M059J (cell line): ENCODE measurements at regions not wholly inside any gene's neighbourhood (a gene's known extent, or its start where the extent isn't known, plus 50 kb on each side); places are given as distances from the start of the nearest gene placed in this dataset.

Experiments used
- DNase-seq: peaks from one replicate; pipeline ENCODE4 v3.0.0-alpha.2; 2012; ENCODE audit warnings: low read depth

DNA sequence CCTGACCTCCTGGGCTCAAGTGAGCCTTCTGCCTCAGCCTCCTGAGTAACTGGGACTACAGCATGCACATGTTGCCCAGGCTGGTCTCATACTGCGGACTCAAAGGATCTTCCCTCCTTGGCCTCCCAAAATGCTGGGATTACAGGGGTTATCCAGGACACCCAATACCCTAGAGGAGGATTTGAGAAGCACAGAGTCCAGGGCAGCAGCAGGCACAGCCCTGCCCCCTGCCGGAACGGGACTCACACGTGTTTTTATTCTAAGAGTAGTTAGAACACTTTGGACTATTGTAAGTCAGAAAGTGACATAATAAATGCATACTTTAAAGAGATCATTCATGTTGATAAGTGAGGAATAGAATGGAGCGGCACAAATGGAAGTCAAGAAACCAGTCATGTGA, 80.2 kb downstream of the C6orf118 start:
- peak; percentile 15 for DNase-seq

DNA sequence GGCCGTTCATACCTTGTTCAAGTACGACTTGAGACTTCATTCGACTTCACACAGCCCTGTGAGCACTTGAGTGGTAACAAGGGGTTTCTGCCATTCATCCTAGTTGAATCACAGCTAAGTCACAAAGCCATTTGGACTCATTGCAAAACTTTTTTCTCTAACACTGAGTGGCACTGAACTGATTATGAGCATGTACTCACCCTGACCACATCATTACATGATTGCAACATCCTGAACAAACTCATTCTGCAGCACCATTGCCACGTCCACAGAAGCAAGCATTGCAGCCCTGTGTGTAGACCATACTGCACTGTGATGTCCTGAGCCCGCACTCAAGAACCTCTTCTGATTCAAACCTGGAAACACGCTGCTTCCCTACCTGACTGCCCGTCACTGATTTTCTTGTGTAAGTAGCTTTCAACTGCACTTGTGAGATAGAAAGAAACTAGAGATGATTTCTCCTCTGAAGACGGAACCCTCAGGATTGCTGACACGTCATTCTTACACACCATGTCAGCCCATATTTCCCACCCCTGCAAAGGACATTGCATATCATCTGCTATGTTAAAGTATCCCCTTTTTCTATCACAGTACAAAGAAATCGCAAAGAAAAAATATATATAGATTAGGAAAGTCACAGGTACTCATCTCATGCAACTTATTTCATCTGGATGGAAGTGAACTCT, 81.6 kb downstream of the C6orf118 start:
- DNase-seq: peak; percentile 69

- DNase-seq: no peak
These were observed 85.7 kb downstream of the C6orf118 start for GRCh38 chr6:165223736-165224135.

DNA sequence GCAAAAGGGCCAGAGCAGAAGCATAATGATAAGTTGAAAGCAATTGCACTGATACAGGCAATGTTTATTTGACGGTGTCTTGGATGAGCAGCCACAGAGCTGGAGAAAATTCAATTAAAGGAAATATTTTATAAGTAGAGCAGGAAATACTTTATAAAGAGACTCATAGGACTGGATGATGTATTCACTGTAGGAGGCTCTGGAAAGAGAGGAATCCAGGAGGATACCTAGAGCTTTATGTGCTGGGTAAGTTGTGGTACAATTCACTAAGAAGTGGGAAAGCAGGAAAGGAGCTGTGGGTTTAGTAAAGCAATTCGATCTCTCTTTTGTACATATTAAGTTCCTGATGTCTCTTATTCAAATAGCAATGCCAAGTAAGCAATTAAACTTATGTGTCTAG, 86.3 kb downstream of the C6orf118 start:
- peak; percentile 18 for DNase-seq

- peak; percentile 42 for DNase-seq
These were observed 86.9 kb downstream of the C6orf118 start for GRCh38 chr6:165222315-165223025.

- no peak for DNase-seq
These were observed 89.4 kb downstream of the C6orf118 start for GRCh38 chr6:165220045-165220444.

GRCh38 chr6:165219629-165220028, 89.8 kb downstream of the C6orf118 start:
- no peak for DNase-seq

DNA sequence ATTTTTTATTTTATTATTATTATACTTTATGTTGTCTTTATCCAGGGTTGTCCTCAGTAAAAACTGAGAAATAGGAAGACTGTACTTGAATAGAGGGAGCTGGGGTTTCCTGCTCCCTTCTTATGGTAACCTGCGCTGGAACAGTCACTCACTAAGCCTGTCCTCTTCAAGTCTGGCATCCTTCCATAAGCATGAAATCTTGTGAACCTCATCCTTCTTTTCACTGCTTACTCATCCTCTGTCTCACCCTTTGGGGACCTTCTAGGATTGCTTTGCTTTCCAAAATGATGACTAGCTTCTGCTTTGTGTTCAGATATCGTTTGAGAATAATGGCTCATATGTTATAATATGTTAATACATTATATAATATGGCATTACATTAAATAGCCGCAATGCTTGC, 90.6 kb downstream of the C6orf118 start:
- DNase-seq: peak; percentile 81

- no peak for DNase-seq
These were observed 102.6 kb downstream of the C6orf118 start for GRCh38 chr6:165206798-165207197.

- no peak for DNase-seq
These were observed 103.8 kb downstream of the C6orf118 start for GRCh38 chr6:165205632-165206031.

- no peak for DNase-seq
These were observed 104.4 kb downstream of the C6orf118 start for GRCh38 chr6:165204807-165205545.

DNA sequence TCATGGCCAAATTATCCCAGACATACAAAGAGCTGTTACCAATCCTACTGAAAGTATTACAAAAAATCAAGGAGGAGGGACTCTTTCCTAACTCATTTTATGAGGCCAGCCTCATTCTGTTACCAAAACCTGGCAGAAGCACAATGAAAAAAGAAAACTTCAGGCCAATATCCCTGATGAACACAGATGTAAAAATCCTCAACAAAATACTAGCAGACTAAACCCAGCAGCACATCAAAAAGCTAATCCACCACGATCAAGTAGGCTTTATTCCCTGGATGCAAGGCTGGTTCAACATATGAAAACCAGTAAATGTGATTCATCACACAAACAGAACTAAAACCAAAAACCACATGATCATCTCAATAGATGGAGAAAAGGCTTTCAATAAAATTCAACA, 109.2 kb downstream of the C6orf118 start:
- no peak for DNase-seq

- DNase-seq: no peak
These were observed 117.9 kb downstream of the C6orf118 start for GRCh38 chr6:165191461-165191860.

DNA sequence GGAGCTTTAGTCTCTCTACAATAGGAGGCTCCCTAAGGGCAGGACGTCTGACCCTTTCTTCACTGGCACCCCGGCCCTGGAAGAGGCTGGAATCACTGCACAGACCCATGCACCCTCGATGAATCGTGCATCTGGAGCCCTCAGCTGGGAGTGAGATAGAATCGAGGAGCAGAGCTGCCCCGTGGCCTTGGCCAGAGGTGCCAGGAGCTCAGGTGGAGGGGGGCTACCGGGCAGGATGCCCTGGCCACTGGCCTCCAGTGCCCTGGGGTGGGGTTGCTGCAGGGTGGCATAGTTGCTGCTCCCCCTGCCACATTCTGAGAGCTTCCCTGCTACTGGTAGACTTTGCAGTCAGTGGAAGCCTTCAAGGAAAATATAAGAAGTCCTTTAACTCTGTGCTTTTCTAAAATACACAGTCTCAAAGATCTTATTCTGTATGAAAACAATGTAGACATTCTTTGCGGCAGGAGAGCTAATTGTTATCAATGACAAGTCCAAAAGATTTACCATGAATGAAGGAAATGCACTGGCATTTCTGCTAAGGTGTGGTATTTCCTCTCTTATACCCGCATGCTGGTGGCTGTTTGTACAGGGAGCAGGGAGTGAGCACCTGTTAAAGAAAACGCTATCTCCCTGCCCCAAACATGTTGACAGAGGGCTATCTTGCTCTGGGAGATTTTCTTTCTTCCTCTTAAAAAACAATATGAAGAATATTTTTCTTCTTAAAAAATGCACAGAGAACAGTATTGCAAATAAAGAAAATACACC, 122.8 kb downstream of the C6orf118 start:
- no peak for DNase-seq

- peak; percentile 49 for DNase-seq
These were observed 123.4 kb downstream of the C6orf118 start for GRCh38 chr6:165186041-165186440.

DNA sequence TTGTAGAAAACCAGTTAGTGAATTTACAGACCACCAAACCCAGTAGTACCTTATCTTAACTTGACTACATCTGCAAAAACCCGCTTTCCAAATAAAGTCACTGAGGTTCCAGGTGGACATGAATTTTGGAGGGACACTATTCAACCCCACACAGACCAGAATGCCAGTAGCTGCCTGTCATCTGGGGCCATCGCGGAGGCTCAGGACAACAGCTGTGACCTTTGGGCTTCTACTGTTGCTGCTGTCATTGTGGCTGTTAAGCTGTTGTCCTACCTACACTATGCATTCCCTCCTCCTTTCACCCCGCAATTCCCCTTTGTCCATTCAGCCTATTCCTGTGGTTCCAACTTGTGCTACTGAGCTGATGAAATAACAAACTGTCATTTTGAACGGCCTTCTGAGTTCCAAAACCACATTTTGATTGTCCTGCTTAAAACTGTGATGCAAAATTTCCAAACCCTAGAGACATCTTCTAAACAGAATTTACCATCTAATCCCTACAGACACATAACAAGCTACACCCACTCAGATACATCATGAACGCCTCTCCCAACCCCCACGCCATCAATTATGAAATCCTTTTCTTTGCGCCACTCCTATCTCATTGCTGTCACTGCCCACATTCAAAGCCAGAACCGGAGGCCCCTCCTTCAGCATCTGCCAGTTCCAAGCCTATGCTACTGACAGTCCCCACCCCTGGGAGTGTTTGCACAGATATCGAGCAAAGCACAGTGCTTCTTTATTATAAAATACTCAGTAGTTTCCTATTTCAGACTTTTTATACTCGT, 125.0 kb downstream of the C6orf118 start:
- DNase-seq: no peak

- DNase-seq: no peak
These were observed 125.8 kb downstream of the C6orf118 start for GRCh38 chr6:165183496-165184140.

GRCh38 chr6:165183071-165183470, 126.3 kb downstream of the C6orf118 start:
- no peak for DNase-seq

DNA sequence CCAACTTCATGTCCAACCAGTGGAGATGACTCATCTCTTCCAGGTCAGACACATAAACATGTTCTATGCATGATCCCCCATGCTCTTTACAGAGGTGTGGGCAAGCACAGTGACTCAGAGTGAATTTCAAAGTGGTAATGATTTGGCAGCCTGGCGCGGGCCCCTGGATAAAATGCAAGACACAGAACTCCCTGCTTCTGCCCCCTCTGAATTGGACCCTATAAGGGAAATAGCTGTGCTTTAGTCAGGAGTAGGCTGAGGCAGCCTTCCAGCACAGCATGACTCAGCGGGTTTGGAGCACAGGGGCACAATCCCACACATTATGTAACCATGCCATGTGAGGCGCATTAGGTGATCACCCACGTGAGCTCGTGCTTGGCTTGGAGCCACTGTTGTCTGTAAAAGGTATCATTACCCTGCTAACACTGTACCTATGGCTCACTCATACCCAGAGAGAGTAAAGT, 127.4 kb downstream of the C6orf118 start:
- DNase-seq: peak; percentile 82

DNA sequence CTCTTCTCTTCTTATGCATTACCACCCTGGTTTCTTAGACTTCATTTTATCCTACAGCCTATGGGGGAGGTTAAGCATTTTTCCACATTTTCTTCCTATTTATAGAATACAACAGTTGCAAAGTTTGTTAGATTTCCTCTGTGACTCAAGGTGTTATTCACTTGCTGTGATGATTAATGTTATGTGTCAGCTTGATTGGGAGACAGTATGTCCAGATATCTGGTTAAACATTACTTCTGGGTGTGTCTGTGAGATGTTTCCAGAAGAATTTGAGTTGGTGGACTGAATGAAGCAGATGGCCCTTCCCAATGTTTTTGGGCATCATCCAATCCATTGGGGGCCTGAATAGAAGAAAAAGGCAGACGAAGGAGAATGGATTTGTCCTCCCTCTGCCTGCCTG, 131.3 kb downstream of the C6orf118 start:
- DNase-seq: peak; percentile 57

GRCh38 chr6:165173484-165173883, 135.9 kb downstream of the C6orf118 start:
- no peak for DNase-seq
